HG03378 (cell line): ENCODE measurements at regions not wholly inside any gene's neighbourhood (a gene's known extent, or its start where the extent isn't known, plus 50 kb on each side); places are given as distances from the start of the nearest gene placed in this dataset.
"Not testable (repeated sequence)": the region's sequence is repeated elsewhere in the genome, so short reads cannot be mapped to it uniquely, and the experiment has no call there.

Experiments used
- ATAC-seq: cut with Tn5 transposase; IDR thresholded peaks from one replicate; pipeline ENCODE4 v1.9.1; 2021; ENCODE audit warnings: mild to moderate bottlenecking, moderate library complexity; ENCODE audit not compliant: unreplicated experiment

GRCh38 chr4:114417214-114417613, 181.4 kb upstream of the UGT8 start:
- no peak for ATAC-seq

DNA sequence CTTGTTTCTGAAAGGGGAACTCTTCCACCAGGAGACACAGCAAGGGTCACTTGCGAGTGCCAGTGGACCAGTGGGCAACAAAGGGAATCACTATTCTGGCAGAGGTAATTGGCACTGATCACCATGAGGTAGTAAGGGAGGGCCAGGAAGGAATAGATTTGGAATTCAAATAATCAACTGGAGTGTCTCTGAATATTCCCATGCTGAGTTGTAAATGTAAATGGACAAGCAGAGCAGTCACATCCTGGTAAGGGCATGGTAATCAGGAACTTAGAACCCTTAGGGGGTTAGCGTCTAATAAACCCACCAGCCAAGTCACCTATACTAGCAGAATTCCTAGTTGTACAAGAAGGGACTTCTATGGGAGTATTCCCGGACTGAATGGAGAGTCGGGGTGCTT, 178.5 kb upstream of the UGT8 start:
- no peak for ATAC-seq

GRCh38 chr4:114423582-114423981, 175.0 kb upstream of the UGT8 start:
- peak; percentile 97 for ATAC-seq

GRCh38 chr4:114435116-114435515, 163.5 kb upstream of the UGT8 start:
- ATAC-seq = no peak

GRCh38 chr4:114442856-114443255, 155.8 kb upstream of the UGT8 start:
- ATAC-seq = no peak

- no peak for ATAC-seq
Observed at GRCh38 chr4:114444211-114444610, 154.4 kb upstream of the UGT8 start.

DNA sequence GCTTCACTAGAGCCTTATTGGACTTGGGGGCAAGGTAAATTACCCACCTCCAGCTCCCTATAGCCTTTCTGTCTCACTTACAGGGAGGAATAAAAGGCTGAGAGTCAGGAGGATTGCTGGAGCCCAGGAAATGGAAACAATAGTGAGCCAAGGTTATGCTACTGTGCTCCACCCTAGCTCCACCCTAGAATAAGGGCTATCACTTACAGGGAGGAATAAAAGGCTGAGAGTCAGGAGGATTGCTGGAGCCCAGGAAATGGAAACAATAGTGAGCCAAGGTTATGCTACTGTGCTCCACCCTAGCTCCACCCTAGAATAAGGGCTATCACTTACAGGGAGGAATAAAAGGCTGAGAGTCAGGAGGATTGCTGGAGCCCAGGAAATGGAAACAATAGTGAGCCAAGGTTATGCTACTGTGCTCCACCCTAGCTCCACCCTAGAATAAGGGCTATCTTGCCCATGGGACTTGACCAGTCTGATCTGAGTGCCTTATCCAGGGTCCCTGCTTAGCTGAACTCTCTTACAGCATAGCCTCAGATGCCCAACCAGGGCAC, 150.6 kb upstream of the UGT8 start:
- not testable (repeated sequence) for ATAC-seq

DNA sequence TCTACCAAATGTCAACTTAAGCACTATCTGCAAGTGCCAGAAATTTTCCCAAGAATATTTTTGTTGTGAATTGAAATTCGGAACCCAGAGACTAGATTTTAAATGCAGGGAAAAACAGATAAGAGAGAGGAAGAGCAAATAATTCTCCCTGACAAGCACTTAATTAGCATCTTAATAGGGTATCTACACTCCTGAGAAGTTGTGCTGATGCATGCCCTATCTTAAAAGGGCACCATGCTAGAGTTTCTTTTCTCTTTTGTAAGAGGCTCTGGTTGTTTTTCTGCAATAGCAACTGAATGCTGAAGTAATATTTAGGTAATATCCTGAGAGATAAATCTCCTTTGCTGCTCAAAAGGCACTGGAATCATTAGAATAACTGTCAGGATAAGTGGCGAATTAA, 139.9 kb upstream of the UGT8 start:
- no peak for ATAC-seq

DNA sequence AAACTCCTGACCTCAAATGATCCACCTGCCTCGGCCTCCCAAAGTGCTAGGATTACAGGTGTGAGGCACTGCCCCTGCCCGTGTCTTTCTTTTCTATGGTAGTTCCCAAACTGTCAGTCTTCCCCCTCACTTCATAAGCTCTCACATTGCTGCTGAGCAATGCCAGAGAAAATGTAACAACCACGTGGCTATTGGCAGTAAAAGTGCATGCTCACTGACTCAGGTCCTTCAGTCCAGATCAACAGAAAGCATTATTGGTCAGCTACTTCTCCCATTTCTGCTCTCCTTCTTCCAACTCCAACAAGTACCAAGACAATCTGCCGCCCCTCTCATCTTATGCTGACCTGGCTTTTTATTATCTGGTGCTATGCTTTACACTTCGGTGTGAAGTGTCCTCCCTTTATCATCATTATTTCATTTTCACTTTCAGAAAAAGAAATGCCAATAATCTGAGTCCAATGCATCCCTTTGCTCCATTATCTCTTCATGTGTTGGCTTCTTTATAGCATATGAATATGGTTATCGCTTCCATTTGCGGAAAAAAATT, 133.8 kb upstream of the UGT8 start:
- ATAC-seq = no peak

DNA sequence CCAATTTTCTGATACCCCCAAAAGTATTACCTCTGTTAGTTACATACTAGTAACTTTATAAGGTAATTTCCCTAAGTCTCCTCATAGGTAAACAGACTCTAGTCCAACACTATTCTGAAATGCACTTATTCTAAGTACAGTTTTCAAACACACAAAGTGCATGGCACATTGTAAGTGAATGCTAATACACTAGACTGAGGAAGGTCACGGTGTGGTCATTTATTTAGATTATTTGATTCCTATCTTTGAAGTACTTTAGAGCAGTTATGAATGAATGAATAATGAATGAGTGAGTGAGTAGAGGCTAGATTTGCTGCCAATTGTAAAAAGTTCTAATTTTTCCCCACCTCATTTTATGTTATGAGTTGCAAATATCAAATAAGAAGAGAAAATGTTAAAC, 132.8 kb upstream of the UGT8 start:
- no peak for ATAC-seq

GRCh38 chr4:114466299-114466698, 132.3 kb upstream of the UGT8 start:
- ATAC-seq = no peak

- no peak for ATAC-seq
Observed at GRCh38 chr4:114472269-114473032, 126.2 kb upstream of the UGT8 start.

DNA sequence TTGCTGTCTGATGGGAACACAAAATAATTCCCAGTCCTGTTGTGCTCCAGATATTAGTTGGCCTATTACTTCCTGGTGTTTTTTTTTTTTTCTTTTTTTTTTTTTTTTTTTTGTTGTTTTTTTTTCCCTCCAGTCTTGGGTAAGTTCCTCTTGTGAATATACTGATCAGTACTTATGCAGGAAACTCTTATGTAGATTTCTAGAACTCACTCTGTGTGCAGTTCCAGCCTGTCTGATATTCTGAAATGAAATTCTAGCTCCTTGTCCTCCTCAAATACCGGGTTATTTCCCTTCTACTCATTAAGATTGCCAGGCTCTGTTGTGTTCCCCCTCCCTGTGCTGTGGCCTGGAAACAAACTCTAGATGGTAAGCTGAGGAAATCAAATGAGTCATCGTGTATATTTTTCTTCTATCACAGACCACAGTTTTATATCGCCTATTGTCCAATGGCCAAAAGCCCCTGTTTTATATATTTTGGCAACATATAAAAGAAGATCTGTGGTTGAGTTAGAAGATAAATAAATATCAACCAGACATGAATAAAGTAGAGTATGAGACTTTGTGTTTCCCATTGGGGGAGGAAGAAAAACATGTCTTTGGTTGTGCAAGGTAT, 124.3 kb upstream of the UGT8 start:
- no peak for ATAC-seq

DNA sequence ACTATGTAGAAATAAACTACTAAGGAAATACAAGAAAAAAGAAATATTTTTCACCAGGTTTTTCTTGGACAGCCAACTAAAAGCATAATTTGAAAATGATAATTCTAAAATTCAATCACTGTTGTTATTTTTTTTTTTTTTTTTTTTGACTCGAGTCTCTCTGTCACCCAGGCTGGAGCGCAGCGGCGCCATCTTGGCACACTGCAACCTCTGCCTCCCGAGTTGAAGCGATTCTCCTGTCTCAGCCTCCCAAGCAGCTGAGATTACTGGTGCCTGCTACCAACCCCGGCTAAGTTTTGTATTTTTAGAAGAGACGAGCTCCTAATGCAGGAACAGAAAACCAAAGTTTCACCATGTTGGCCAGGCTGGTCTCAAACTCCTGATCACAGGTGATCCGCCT, 122.3 kb upstream of the UGT8 start:
- ATAC-seq = no peak

DNA sequence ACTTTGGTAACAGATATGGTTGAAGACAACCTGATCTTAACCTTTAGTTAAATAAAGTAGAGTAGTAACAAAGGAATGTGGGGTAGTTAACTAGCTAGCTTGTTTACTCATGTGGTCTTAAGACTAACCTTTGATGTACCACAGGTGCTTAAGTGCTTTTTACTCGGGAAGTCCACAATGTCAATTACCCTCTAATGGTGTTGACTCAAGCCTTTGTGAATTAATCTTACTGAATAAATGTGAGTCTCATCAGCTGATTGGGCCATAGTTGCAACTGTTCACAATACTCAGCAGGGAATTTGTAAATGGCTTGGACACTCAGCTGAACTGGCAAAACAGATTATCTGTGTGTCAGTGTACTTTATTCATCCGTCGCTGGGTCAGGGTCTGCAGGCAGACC, 119.0 kb upstream of the UGT8 start:
- ATAC-seq = no peak

DNA sequence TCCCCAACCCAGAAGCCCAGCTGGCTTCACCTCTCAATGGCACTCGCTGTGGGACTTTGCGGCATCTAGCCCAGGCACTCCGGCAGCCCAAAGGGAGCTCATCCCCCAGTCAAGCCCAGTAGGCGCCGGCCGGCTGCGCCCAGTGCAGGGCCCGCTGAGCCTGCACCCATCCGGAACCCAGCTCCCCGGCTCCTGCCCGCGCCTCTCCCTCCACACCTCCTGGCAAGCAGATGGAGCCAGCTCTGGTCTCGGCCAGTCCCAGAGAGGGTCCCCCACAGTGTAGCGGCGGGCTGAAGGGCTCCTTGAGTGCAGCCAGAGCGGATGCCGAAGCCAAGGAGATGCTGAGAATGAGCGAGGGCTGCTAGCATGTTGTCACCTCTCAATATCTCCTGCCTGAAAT, 116.8 kb upstream of the UGT8 start:
- no peak for ATAC-seq

DNA sequence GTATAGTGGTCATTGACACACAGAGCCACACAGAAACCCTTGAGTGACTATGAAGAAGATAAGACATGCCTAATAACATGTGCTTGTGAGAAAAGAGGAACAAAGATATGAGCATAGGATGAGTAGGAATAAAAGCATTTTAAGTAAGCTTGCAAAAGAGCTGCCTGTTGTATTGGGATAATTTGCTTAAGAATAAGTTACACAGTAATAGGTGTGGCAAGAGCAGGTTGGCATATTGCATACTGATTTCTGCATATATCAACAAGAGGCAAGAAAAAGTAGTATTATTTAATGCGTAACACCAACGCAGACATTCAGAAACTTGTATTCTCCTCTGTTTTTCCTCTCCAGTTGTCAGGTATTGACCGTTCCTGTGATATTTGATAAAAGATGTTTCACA, 111.5 kb upstream of the UGT8 start:
- no peak for ATAC-seq

GRCh38 chr4:114488301-114488982, 110.2 kb upstream of the UGT8 start:
- ATAC-seq = no peak

DNA sequence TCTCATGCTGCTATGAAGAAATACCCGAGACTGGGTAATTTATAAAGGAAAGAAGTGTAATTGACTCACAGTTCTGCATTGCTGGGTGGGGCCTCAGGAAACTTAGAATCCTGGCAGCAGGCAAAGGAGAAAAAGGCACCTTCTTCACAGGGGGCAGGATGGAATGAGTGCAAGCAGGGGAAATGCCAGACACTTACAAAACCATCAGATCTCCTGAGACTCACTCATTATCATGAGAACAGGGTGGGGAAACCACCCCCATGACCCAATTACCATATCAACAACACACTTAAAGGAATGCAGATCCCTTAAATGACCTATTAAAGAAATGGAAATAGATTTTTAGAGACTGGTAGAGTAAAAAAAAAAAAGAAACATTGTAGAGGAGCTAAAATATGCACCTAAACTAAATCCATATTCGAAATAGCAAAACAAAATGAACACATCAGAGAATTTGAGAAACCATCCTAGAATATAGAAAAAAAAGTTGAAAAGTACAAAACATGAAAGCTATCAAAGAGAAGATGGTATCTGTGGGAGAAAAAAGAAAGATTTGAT, 104.3 kb upstream of the UGT8 start:
- no peak for ATAC-seq

DNA sequence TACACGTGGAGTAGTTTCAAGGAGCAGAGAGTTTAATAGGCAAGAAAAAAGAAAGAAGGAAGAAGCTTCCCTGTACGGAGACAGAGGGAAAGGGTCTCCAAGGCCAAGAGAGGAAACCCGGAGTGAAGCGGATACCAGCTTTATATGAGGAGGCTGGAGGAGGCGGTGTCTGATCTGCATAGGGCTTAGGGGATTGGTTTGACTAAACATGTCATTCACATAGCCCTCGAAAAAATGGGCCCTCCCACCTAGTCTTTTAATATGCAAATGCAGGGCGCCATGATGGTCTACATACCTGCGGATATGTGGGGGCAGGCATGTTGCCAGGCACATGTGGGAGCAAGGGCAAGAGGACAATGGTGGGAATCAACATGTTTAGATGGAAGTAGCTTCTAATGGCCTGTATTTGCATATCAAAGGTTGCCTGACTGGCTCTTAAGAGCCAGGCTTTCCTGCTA, 103.1 kb upstream of the UGT8 start:
- ATAC-seq = no peak

DNA sequence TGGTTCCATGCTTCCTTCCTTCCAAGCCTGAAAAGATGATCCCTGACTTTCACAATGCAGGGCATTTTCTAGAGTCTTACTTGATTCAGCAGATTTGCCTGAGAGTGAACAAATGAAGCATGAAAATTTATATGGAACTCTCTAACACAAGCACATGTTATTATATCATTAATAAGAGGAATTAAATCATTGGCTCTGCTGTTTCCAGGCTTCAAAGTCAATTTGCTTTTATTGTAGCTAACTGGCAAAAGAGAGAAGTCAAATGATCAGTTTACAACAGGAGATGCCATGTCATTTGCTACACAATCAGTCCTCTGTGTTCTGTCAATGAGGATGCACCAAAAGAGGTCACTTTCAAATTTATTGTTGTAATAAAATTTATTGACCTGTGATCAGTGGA, 101.5 kb upstream of the UGT8 start:
- ATAC-seq = no peak
